ACC112 (cell line): ENCODE measurements at regions not wholly inside any gene's neighbourhood (a gene's known extent, or its start where the extent isn't known, plus 50 kb on each side); places are given as distances from the start of the nearest gene placed in this dataset.

Source experiments
- H2AFZ ChIP-seq: fragments of 200-600 bp; sonication (generic); one replicate; pipeline ENCODE4 v1.6.0; 2017; ENCODE audit warnings: antibody characterized with exemption, low read length; ENCODE audit not compliant: unreplicated experiment
- H3K27ac ChIP-seq: fragments of 200-600 bp; sonication (generic); 2 replicates; pipeline ENCODE4 v1.5.1; 2014; ENCODE audit warnings: low read depth, mild to moderate bottlenecking, antibody characterized with exemption, low read length, moderate library complexity
- H3K27me3 ChIP-seq: fragments of 200-600 bp; sonication (generic); 2 replicates; pipeline ENCODE4 v1.6.1; 2014; ENCODE audit warnings: mild to moderate bottlenecking, antibody characterized with exemption, low read length, moderate library complexity, mixed read lengths; ENCODE audit not compliant: insufficient read depth
- H3K36me3 ChIP-seq: fragments of 200-600 bp; sonication (generic); 2 replicates; pipeline ENCODE4 v1.6.1; 2016; ENCODE audit warnings: mild to moderate bottlenecking, antibody characterized with exemption, low read length, moderate library complexity, mixed read lengths; ENCODE audit not compliant: insufficient read depth
- H3K4me1 ChIP-seq: fragments of 200-600 bp; sonication (generic); one replicate; pipeline ENCODE4 v1.6.1; 2016; ENCODE audit warnings: low read length, mixed read lengths; ENCODE audit not compliant: insufficient read depth, unreplicated experiment, control insufficient read depth
- H3K4me3 ChIP-seq: fragments of 200-600 bp; sonication (generic); 2 replicates; pipeline ENCODE4 v1.5.1; 2014; ENCODE audit warnings: mild to moderate bottlenecking, low read depth, low read length
- H3K79me2 ChIP-seq: fragments of 200-600 bp; sonication (generic); one replicate; pipeline ENCODE4 v1.6.0; 2016; ENCODE audit warnings: low read length; ENCODE audit not compliant: control insufficient read depth, unreplicated experiment, insufficient read depth

DNA sequence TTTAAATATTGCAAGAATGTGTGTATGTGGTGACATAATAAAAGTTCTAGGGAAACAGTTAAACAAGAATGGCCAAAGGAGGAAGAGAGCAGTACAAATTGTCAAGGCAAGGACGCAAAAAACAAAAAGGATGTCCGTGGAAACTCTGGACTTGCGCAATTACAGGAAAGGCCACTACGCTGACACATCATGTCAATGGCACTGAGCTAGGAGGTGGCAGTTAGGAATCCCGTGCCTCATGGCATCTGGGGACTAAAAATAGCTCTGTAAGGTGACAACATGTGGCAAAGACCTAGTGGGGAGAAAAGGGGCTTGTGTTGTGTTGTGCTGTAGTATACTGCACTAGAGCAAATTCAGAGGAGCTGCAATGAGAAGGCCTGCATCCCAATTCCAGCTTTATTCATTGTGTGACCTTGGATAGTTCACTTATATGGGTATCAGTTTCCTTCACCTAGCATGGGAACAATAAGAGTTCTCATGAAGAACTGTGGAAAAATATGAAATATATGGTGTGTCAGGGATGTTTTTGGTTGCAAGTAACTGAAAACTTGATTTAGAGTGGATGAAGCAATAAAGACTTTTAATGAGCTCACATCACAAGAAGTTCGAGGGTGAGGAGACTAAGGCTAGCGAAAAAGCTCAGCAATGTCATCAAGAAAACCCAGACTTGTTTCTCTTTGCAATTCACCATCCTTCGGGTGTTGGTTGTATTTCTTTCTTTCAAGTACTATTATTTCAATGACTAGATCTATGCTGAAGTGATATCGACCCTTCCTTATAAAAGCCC lies 124.1 kb upstream of the STC2 start:
- Histone ChIP-seq H3K36me3 (no peaks in the 10 kb centered on the region), H3K79me2 (no peaks in the 10 kb centered on the region), H3K4me1 (peaks cover 72% of the 10 kb centered on the region), H3K27ac (peak overlapping the region; percentile 99), H3K4me3 (no peak overlapping the region), H3K27me3 (no peaks in the 10 kb centered on the region), H2AFZ (no peak overlapping the region)

GRCh38 chr5:173451651-173452050 lies 123.4 kb upstream of the STC2 start:
- no peaks in the 10 kb centered on the region for H3K79me2 ChIP-seq
- peaks cover 65% of the 10 kb centered on the region for H3K4me1 ChIP-seq
- no peaks in the 10 kb centered on the region for H3K27me3 ChIP-seq
- no peak overlapping the region; the same call in 1 of the 2 replicates for H3K4me3 ChIP-seq
- no peaks in the 10 kb centered on the region for H3K36me3 ChIP-seq
- H2AFZ ChIP-seq = peak overlapping the region; percentile 37
- peak overlapping the region; percentile 99 for H3K27ac ChIP-seq

DNA sequence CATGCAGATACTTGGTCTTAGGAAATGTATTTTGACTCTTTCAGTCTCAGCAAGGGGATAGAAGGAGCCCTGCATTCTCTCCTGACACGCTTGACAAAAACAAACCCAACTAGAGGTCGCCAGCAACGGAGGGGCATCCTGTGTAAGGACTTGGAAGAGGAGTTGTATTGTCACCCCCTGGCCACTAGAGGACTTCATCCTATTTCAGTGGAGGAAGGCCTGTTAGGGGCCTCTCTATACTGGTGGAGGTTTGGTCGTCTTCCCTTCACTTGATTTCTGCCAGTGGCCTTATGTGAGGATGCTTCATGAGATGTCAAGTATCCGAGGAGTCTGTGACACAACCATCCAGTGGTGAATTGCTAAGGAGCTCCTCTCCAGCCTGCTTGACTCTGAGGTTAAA lies 122.8 kb upstream of the STC2 start:
- Histone ChIP-seq H3K27me3 (no peaks in the 10 kb centered on the region), H3K79me2 (no peaks in the 10 kb centered on the region), H3K4me3 (no peak overlapping the region), H3K27ac (peak overlapping the region; percentile 99), H2AFZ (peak overlapping the region; percentile 37), H3K4me1 (peaks cover 59% of the 10 kb centered on the region), H3K36me3 (no peaks in the 10 kb centered on the region)

- H2AFZ ChIP-seq = no peak overlapping the region
- no peaks in the 10 kb centered on the region for H3K79me2 ChIP-seq
- H3K27me3 ChIP-seq = no peaks in the 10 kb centered on the region
- H3K4me1 ChIP-seq = peaks cover 54% of the 10 kb centered on the region
- H3K4me3 ChIP-seq = no peak overlapping the region
- peak overlapping the region; percentile 99; the same call in 1 of the 2 replicates for H3K27ac ChIP-seq
- H3K36me3 ChIP-seq = no peaks in the 10 kb centered on the region
Observed at GRCh38 chr5:173450188-173450587, 122.0 kb upstream of the STC2 start.

DNA sequence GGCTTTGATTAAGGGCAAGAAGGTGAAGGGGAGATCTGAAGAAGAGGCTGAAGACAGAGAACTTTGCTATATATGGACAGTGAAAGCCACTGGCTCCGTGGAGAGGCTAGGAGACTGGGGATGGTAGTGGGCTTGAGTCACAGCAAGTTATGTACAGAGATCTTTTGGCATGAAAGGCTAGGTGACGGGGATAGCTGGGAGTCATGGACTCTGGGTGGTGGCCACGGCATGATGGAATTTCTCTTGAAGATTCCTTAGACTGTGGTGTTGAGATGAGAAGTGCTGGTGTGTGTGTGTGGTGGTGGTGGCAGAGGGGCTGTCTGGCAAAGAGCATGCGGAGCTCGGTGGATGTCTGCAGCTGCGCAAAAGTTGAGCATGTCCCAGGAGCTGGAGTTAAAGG lies 120.6 kb upstream of the STC2 start:
- no peak overlapping the region for H3K4me3 ChIP-seq
- H3K36me3 ChIP-seq = no peaks in the 10 kb centered on the region
- H3K27ac ChIP-seq = no peak overlapping the region
- no peaks in the 10 kb centered on the region for H3K27me3 ChIP-seq
- H3K4me1 ChIP-seq = peaks cover 41% of the 10 kb centered on the region
- H2AFZ ChIP-seq = no peak overlapping the region
- H3K79me2 ChIP-seq = no peaks in the 10 kb centered on the region

- Histone ChIP-seq H3K4me1 (no peaks in the 10 kb centered on the region), H3K36me3 (no peaks in the 10 kb centered on the region), H2AFZ (no peak overlapping the region), H3K27ac (no peak overlapping the region), H3K4me3 (no peak overlapping the region), H3K27me3 (no peaks in the 10 kb centered on the region), H3K79me2 (no peaks in the 10 kb centered on the region)
Observed at GRCh38 chr5:173443971-173444370, 115.8 kb upstream of the STC2 start.

DNA sequence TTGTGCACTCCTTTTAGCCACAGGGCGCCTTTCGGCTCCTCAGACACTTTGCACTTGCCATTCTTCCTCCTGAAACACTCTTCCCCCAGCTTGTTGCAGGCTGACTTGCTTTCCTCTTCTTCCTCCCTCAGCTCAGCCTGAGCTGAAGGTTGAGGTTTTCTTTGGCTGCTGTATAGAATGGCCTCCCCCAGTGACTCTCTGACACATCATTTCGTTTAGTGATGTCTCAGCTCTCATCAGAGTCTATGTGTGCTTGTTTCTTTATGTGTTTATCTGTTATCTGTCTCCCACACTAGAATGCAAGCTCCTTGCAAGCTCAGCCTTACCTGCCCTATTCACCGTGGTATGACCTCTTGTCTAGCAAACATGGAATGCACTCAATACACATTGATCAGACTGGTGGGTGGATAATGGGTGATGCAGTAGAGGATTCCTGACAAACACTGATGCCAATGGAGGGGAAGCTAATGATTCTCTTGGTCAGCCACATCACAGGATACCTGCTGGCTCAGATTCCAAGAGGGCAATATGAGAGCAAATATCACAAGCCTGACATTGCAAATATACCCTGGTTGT lies 112.9 kb upstream of the STC2 start:
- Histone ChIP-seq H3K79me2 (no peaks in the 10 kb centered on the region), H3K27ac (no peak overlapping the region), H2AFZ (no peak overlapping the region), H3K27me3 (no peaks in the 10 kb centered on the region), H3K4me3 (no peak overlapping the region), H3K4me1 (no peaks in the 10 kb centered on the region), H3K36me3 (no peaks in the 10 kb centered on the region)

- Histone ChIP-seq H3K4me1 (no peaks in the 10 kb centered on the region), H2AFZ (no peak overlapping the region), H3K36me3 (no peaks in the 10 kb centered on the region), H3K27ac (no peak overlapping the region), H3K27me3 (no peaks in the 10 kb centered on the region), H3K4me3 (no peak overlapping the region), H3K79me2 (no peaks in the 10 kb centered on the region)
Observed at GRCh38 chr5:173438951-173439350, 110.7 kb upstream of the STC2 start.

- no peak overlapping the region for H3K4me3 ChIP-seq
- H3K27me3 ChIP-seq = no peaks in the 10 kb centered on the region
- no peaks in the 10 kb centered on the region for H3K79me2 ChIP-seq
- no peak overlapping the region for H3K27ac ChIP-seq
- H2AFZ ChIP-seq = peak overlapping the region; percentile 32
- no peaks in the 10 kb centered on the region for H3K36me3 ChIP-seq
- H3K4me1 ChIP-seq = no peaks in the 10 kb centered on the region
Observed at GRCh38 chr5:173435447-173435846, 107.2 kb upstream of the STC2 start.

GRCh38 chr5:173434270-173434669 lies 106.1 kb upstream of the STC2 start:
- Histone ChIP-seq H3K4me3 (no peak overlapping the region), H3K4me1 (no peaks in the 10 kb centered on the region), H3K27me3 (no peaks in the 10 kb centered on the region), H2AFZ (no peak overlapping the region), H3K79me2 (no peaks in the 10 kb centered on the region), H3K27ac (no peak overlapping the region), H3K36me3 (no peaks in the 10 kb centered on the region)

DNA sequence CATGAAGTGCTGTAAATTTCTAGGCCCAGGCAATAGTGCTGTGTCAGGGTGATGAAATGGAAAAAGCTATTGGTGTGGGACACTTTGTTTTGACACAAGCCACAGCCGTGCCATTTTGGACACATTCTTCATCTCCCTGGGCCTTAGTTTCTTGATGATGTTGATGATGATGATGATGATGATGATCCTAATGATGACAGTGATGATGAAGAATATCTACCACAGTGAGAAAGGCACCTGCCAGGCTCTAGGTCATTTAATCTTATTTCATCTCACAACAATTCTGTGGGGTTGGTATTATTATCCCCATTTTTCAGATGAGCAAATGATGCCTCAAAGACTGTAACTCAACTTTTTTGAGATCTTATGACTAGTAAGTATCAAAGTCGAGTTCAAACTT lies 102.2 kb upstream of the STC2 start:
- Histone ChIP-seq H3K79me2 (no peaks in the 10 kb centered on the region), H3K4me1 (no peaks in the 10 kb centered on the region), H3K4me3 (no peak overlapping the region), H3K27me3 (no peaks in the 10 kb centered on the region), H3K36me3 (no peaks in the 10 kb centered on the region), H3K27ac (no peak overlapping the region), H2AFZ (no peak overlapping the region)
